ENCODE measurements at regions not wholly inside any gene's neighbourhood (a gene's known extent, or its start where the extent isn't known, plus 50 kb on each side); places are given as distances from the start of the nearest gene placed in this dataset.

GRCh38 chr6:47403056-47403455 is 74.5 kb upstream of the CD2AP start:
- TF ChIP-seq EZH2 (IDR thresholded peaks at IDR 0.05) (no peak), POLR2AphosphoS5 (IDR thresholded peaks at IDR 0.05; ENCODE audit: borderline replicate concordance, low read depth, low read length) (no peak), FOXP2 (optimal IDR thresholded peaks at IDR 0.05; ENCODE audit: control extremely low read depth, extremely low read length, insufficient read depth) (no peak)
